Large intestine (tissue), 3 donors: ENCODE measurements at regions not wholly inside any gene's neighbourhood (a gene's known extent, or its start where the extent isn't known, plus 50 kb on each side); places are given as distances from the start of the nearest gene placed in this dataset.
"Not testable (repeated sequence)": the region's sequence is repeated elsewhere in the genome, so short reads cannot be mapped to it uniquely, and the experiment has no call there.

ENCODE experiments used
- DNase-seq, 2 donors: peaks; one replicate each; pipeline versions ENCODE4 v3.0.0 to v3.0.0-alpha.2; 2013
- H3K27ac ChIP-seq: one replicate; pipeline ENCODE4 v1.5.1; 2013; ENCODE audit warnings: low read length
- H3K27me3 ChIP-seq: 2 replicates; pipeline ENCODE4 v1.6.1; 2013; ENCODE audit warnings: low read length; ENCODE audit not compliant: control insufficient read depth, insufficient read depth
- H3K36me3 ChIP-seq: 2 replicates; pipeline ENCODE4 v1.6.1; 2013; ENCODE audit warnings: low read length; ENCODE audit not compliant: control insufficient read depth, insufficient read depth
- H3K4me1 ChIP-seq: one replicate; pipeline ENCODE4 v1.6.1; 2013; ENCODE audit warnings: low read length; ENCODE audit not compliant: control insufficient read depth, insufficient read depth
- H3K4me3 ChIP-seq: one replicate; pipeline ENCODE4 v1.5.1; 2013; ENCODE audit warnings: low read length
- H3K9me3 ChIP-seq: one replicate; pipeline ENCODE4 v1.6.1; 2013; ENCODE audit warnings: mild to moderate bottlenecking, low read depth, low read length, moderate library complexity; ENCODE audit not compliant: control insufficient read depth
- WGBS: methylation state at CpG from one replicate; pipeline ENCODE4 v1.1.5; 2013; ENCODE audit warnings: low lambda C conversion rate; ENCODE audit not compliant: insufficient coverage; 5-methylcytosine and 5-hydroxymethylcytosine counted together

- H3K9me3 ChIP-seq = no peaks in the 10 kb centered on the region
- no peak for DNase-seq
- H3K36me3 ChIP-seq = no peaks in the 10 kb centered on the region
- no peaks in the 10 kb centered on the region for H3K27me3 ChIP-seq
- 40% methylated on average over 1 of the region's 1 CpG for WGBS
- H3K4me3 ChIP-seq = no peak overlapping the region
- H3K4me1 ChIP-seq = no peaks in the 10 kb centered on the region
- H3K27ac ChIP-seq = no peak overlapping the region
Observed at GRCh38 chr12:69172491-69172890, 66.9 kb upstream of the CPSF6 start.

DNA sequence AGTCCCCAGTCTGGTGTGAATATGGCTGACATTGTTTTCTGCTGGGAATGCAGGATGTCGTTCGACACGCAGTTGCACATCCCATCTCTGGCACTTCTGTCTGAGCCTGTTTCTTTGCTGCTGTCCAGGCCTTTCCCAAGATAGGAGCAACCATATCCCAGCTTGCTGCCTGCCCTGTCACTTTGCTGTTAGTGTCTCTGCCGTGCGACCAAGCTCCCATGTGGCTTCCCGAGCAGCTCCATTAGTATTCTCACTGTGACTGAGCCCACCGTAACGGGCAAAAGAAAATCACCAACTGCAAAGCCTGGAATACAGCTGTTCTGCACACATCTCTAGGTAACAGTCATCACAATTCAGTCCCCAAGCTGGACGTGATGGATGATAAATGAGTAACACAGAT is 66.0 kb upstream of the CPSF6 start:
- H3K27ac ChIP-seq = no peak overlapping the region
- no peaks in the 10 kb centered on the region for H3K36me3 ChIP-seq
- no peak for DNase-seq
- no peaks in the 10 kb centered on the region for H3K27me3 ChIP-seq
- no peaks in the 10 kb centered on the region for H3K9me3 ChIP-seq
- no peaks in the 10 kb centered on the region for H3K4me1 ChIP-seq
- WGBS = no CpG with 5 or more reads among the region's 9 CpGs
- no peak overlapping the region for H3K4me3 ChIP-seq

- peaks cover 6% of the 10 kb centered on the region for H3K9me3 ChIP-seq
- H3K36me3 ChIP-seq = no peaks in the 10 kb centered on the region
- no peaks in the 10 kb centered on the region for H3K27me3 ChIP-seq
- no peaks in the 10 kb centered on the region for H3K4me1 ChIP-seq
- no peak overlapping the region for H3K27ac ChIP-seq
- DNase-seq = no peak
- H3K4me3 ChIP-seq = no peak overlapping the region
Observed at GRCh38 chr12:69179786-69180185, 59.6 kb upstream of the CPSF6 start.

- not testable (repeated sequence) for H3K27ac ChIP-seq, H3K27me3 ChIP-seq, DNase-seq, H3K4me3 ChIP-seq, H3K9me3 ChIP-seq, H3K4me1 ChIP-seq, H3K36me3 ChIP-seq
- 0% methylated on average over 2 of the region's 7 CpGs for WGBS
Observed at GRCh38 chr12:69187572-69187971, 51.8 kb upstream of the CPSF6 start.

DNA sequence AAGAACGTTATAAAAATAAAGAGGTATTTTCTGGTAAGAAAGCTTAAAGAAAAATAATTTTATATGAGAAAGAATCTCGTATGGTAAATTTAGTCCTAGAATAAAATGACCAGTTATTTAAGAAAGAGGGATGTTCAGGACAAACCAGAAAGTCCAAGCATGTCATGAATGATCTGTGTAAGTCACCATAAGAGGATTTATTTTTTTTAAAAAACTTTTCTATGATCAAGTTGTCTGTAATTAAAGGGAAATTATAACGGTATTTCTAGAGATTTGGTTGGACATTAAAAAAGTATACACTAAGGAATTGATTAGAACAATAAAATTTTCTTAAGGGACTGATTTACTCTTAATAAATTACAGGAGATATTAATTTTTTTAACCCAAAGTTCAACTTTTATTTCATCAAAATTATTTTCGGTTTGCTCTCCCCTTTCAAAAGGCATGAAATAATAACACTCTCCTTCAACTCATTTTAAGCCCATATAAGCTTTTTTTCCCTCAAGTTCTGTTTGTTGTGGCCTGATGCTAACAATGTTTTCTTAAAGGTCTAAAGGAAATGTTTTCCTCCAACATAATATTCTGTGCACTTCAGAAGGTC is 49.9 kb upstream of the CPSF6 start:
- DNase-seq = no peak
- Histone ChIP-seq H3K36me3 (no peaks in the 10 kb centered on the region), H3K9me3 (peaks cover 4% of the 10 kb centered on the region), H3K4me1 (no peaks in the 10 kb centered on the region), H3K27ac (no peak overlapping the region), H3K4me3 (no peak overlapping the region), H3K27me3 (no peaks in the 10 kb centered on the region)
- 58% methylated on average over 4 of the region's 4 CpGs for WGBS
